B cell (primary cell): ENCODE measurements at regions not wholly inside any gene's neighbourhood (a gene's known extent, or its start where the extent isn't known, plus 50 kb on each side); places are given as distances from the start of the nearest gene placed in this dataset.

Experiments used
- ATAC-seq: fragments of 200-7000 bp; cut with Tn5 transposase; one replicate; pipeline ENCODE4 v1.10.0; 2021; ENCODE audit warnings: low read depth, mild to moderate bottlenecking, moderate number of reproducible peaks, moderate library complexity
- CTCF ChIA-PET: fragments of 350-600 bp; sonication (Branson Sonifier 250); formaldehyde crosslinking; loops from one replicate; lab custom pipeline; 2021; ENCODE audit warnings: antibody characterized with exemption, inconsistent platforms; lab: Charles Lee
- POLR2A ChIA-PET: fragments of 350-600 bp; sonication (Branson Sonifier 250); formaldehyde crosslinking; loops from one replicate; lab custom pipeline; 2021; ENCODE audit warnings: antibody characterized with exemption; lab: Charles Lee
- DNase-seq: peaks from one replicate; pipeline ENCODE4 v3.0.0; 2013
- H2AFZ ChIP-seq: 2 replicates; pipeline ENCODE4 v1.6.1; 2012; ENCODE audit warnings: mild to moderate bottlenecking, low read depth, low read length; ENCODE audit not compliant: insufficient read depth, poor library complexity, severe bottlenecking
- H3K27ac ChIP-seq, 2 donors: 1 replicate in 1 of 2; 2 replicates in 1 of 2; pipeline ENCODE4 v1.5.1; 2012 to 2013; ENCODE audit warnings: low read length in 2 of 2, mild to moderate bottlenecking in 2 of 2, moderate library complexity in 1 of 2
- H3K27me3 ChIP-seq, 4 experiments: fragments of 200-600 bp in 1 of 4; sonication (generic) in 1 of 4; replicated peaks in 1 of 4; 1 replicate in 2 of 4; 2 replicates in 2 of 4; pipeline versions ENCODE4 v1.6.1 to v1.7.0; 2013 to 2016; ENCODE audit warnings: low read length in 3 of 4, mild to moderate bottlenecking in 2 of 4, mixed read lengths in 1 of 4, moderate library complexity in 1 of 4; ENCODE audit not compliant: insufficient read depth in 4 of 4, control insufficient read depth in 3 of 4; ENCODE audit errors: control extremely low read depth in 1 of 4
- H3K36me3 ChIP-seq, 2 experiments: replicated peaks in 1 of 2; 1 replicate in 1 of 2; 2 replicates in 1 of 2; pipeline versions ENCODE4 v1.6.1 to v1.7.1; 2013; ENCODE audit warnings: low read length in 1 of 2; ENCODE audit not compliant: insufficient read depth in 2 of 2, control insufficient read depth in 1 of 2; ENCODE audit errors: control extremely low read depth in 1 of 2, extremely low read depth in 1 of 2
- H3K4me1 ChIP-seq, 2 donors: fragments of 200-600 bp in 1 of 2; sonication (generic) in 1 of 2; 1 replicate in 1 of 2; 2 replicates in 1 of 2; pipeline versions ENCODE4 v1.5.1 to v1.6.1; 2013 to 2017; ENCODE audit warnings: low read length in 2 of 2; ENCODE audit not compliant: control insufficient read depth in 2 of 2, insufficient read depth in 2 of 2
- H3K4me2 ChIP-seq: replicated peaks from 2 replicates; pipeline ENCODE3; 2012; ENCODE audit warnings: mild to moderate bottlenecking, low read depth, low read length; ENCODE audit not compliant: poor library complexity, severe bottlenecking
- H3K4me3 ChIP-seq, 5 experiments: fragments of 200-600 bp in 1 of 5; sonication (generic) in 1 of 5; 1 replicate in 3 of 5; 2 replicates in 2 of 5; pipeline versions ENCODE4 v1.5.1 to v1.7.0; 2011 to 2016; ENCODE audit warnings: low read length in 4 of 5, mild to moderate bottlenecking in 4 of 5, low read depth in 2 of 5, control low read depth in 1 of 5, moderate library complexity in 1 of 5; ENCODE audit not compliant: insufficient read depth in 1 of 5; ENCODE audit errors: control extremely low read depth in 1 of 5, extremely low read depth in 1 of 5
- H3K79me2 ChIP-seq: fragments of 200-600 bp; sonication (generic); one replicate; pipeline ENCODE4 v1.6.0; 2016; ENCODE audit warnings: low read length; ENCODE audit not compliant: control insufficient read depth, insufficient read depth
- H3K9ac ChIP-seq: fragments of 200-600 bp; sonication (generic); 2 replicates; pipeline ENCODE4 v1.6.1; 2017; ENCODE audit warnings: mild to moderate bottlenecking, low read length, moderate library complexity
- H3K9me3 ChIP-seq, 3 donors: one replicate each; pipeline versions ENCODE4 v1.6.1 to v1.7.1; 2013; ENCODE audit warnings: low read length in 2 of 3; ENCODE audit not compliant: control insufficient read depth in 2 of 3, insufficient read depth in 1 of 3; ENCODE audit errors: control extremely low read depth in 1 of 3
- H4K20me1 ChIP-seq: 2 replicates; pipeline ENCODE4 v1.6.0; 2012; ENCODE audit warnings: mild to moderate bottlenecking, low read length; ENCODE audit not compliant: insufficient read depth, control insufficient read depth, poor library complexity, severe bottlenecking
- H3K27ac Mint-ChIP-seq: one replicate; pipeline ENCODE4 v1.8.0; 2021; ENCODE audit warnings: mixed read lengths
- H3K27me3 Mint-ChIP-seq: one replicate; pipeline ENCODE4 v1.8.0; 2021; ENCODE audit warnings: mixed read lengths
- H3K4me1 Mint-ChIP-seq: one replicate; pipeline ENCODE4 v1.8.0; 2021; ENCODE audit warnings: mixed read lengths
- H3K4me3 Mint-ChIP-seq: one replicate; pipeline ENCODE4 v1.8.0; 2021; ENCODE audit warnings: mixed read lengths
- H3K9me3 Mint-ChIP-seq: one replicate; pipeline ENCODE4 v1.8.0; 2022; ENCODE audit warnings: mixed read lengths; ENCODE audit not compliant: insufficient read depth
- CTCF ChIP-seq: fragments of 200-600 bp; IDR thresholded peaks from one replicate; pipeline ENCODE4 v1.8.0; 2022; ENCODE audit warnings: antibody characterized with exemption, mild to moderate bottlenecking
- EZH2 ChIP-seq: IDR thresholded peaks from 2 replicates; pipeline ENCODE4 v1.6.1; 2012; ENCODE audit warnings: borderline replicate concordance, low read depth, mild to moderate bottlenecking, moderate library complexity, low read length; ENCODE audit not compliant: insufficient read depth, poor library complexity, severe bottlenecking
- WGBS: methylation state at CpG from one replicate; pipeline ENCODE4 v1.1.5; 2013; ENCODE audit warnings: missing lambda C conversion rate; ENCODE audit not compliant: insufficient coverage; 5-methylcytosine and 5-hydroxymethylcytosine counted together
- intact Hi-C: fragments of 100-400 bp; cut with micrococcal nuclease; formaldehyde crosslinking; loops from one replicate; pipeline ENCODE4 v1.10.0; 2022

- Mint-ChIP-seq H3K4me1 (peaks cover 59% of the 10 kb centered on the region), H3K27me3 (no peaks in the 10 kb centered on the region), H3K27ac (peak overlapping the region; percentile 99), H3K4me3 (peak overlapping the region; percentile 93), H3K9me3 (no peaks in the 10 kb centered on the region)
- intact Hi-C loops: loop anchor here (1.0 to 5.0 kb wide), 2 partner anchors 27 to 73 kb away; no protein-coding TSS in a partner anchor
- TF ChIP-seq CTCF: no peak
- no peak for TF ChIP-seq EZH2
- DNase-seq (peak; percentile 67), ATAC-seq (peak; percentile 69)
- CTCF ChIA-PET: interaction anchor here (0.6 to 1.3 kb wide), 6 partner anchors 11 to 87 kb away, joined by 3 to 5 read pairs (median 3); no protein-coding TSS in a partner anchor
- Histone ChIP-seq H3K27ac (peak overlapping the region; percentile 67 to 78), H3K4me3 (peak overlapping the region; percentile 12 to 47 (median 38)), H3K4me1 (peaks cover 53 to 61% of the 10 kb centered on the region in 2 donors), H3K36me3 (no peaks in the 10 kb centered on the region), H2AFZ (peak overlapping the region; percentile 68), H3K79me2 (peaks cover 5% of the 10 kb centered on the region), H3K27me3 (no peaks in the 10 kb centered on the region), H3K9me3 (no peaks in the 10 kb centered on the region), H3K9ac (peak overlapping the region; percentile 59), H4K20me1 (no peaks in the 10 kb centered on the region), H3K4me2 (peak overlapping the region; percentile 77)
- POLR2A ChIA-PET: interaction anchor here (0.5 to 0.7 kb wide), 2 partner anchors 19 to 1348 kb away, joined by 10 to 11 read pairs; no protein-coding TSS in a partner anchor
- 17% methylated on average over 2 of the region's 5 CpGs for WGBS
Measured at GRCh38 chr12:46459861-46460545, 87.4 kb upstream of the SLC38A2 start.

- ATAC-seq (no peak), DNase-seq (no peak)
- Mint-ChIP-seq H3K4me3 (peak overlapping the region; percentile 27), H3K4me1 (peaks cover 62% of the 10 kb centered on the region), H3K9me3 (no peaks in the 10 kb centered on the region), H3K27me3 (no peaks in the 10 kb centered on the region), H3K27ac (peak overlapping the region; percentile 61)
- POLR2A ChIA-PET: no interaction called here
- Histone ChIP-seq H3K36me3 (no peaks in the 10 kb centered on the region), H3K4me3 (no peak overlapping the region), H4K20me1 (no peaks in the 10 kb centered on the region), H2AFZ (no peak overlapping the region), H3K4me2 (peak overlapping the region; percentile 77), H3K4me1 (peaks cover 57 to 64% of the 10 kb centered on the region in 2 donors), H3K27ac (peak overlapping the region; percentile 67 to 78), H3K9me3 (no peaks in the 10 kb centered on the region), H3K9ac (no peak overlapping the region), H3K27me3 (no peaks in the 10 kb centered on the region), H3K79me2 (peaks cover 5% of the 10 kb centered on the region)
- intact Hi-C loops: loop anchor here (5.0 kb wide), 1 partner anchor 72 kb away; no protein-coding TSS in a partner anchor
- 54% methylated on average over 4 of the region's 4 CpGs for WGBS
- CTCF ChIA-PET: interaction anchor here (1.0 to 1.1 kb wide), 2 partner anchors 15 to 334 kb away, joined by 3 to 4 read pairs; no protein-coding TSS in a partner anchor
- TF ChIP-seq CTCF (no peak), EZH2 (no peak)
Measured at GRCh38 chr12:46459111-46459510, 86.5 kb upstream of the SLC38A2 start.
